ENCODE measurements at regions not wholly inside any gene's neighbourhood (a gene's known extent, or its start where the extent isn't known, plus 50 kb on each side); places are given as distances from the start of the nearest gene placed in this dataset.
A peak's percentile ranks its signal among the peaks of the same experiment; 100 is the strongest.
"Not testable (repeated sequence)": the region's sequence is repeated elsewhere in the genome, so short reads cannot be mapped to it uniquely, and the experiment has no call there.

GRCh38 chr6:9044426-9044825 is 609.1 kb upstream of the SLC35B3 start:
- no peak for DNase-seq

DNA sequence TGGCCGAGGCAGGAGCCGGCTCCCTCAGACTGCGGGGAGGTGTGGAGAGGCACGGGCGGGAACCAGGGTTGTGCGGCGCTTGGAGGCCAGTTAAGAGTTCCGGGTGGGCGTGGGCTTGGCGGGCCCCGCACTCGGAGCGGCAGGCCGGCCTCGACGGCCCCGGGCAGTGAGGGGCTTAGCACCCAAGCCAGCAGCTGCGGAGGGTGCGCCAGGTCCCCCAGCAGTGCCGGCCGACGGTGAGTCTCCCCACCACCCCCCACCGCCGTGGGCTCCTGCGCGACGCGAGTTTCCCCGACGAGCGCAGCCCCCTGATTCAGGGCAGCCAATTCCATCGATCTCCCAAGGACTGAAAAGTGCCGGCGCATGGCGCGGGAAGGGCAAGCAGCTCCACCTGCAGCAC is 605.4 kb upstream of the SLC35B3 start:
- no peak for DNase-seq

GRCh38 chr6:9039258-9039657 is 603.9 kb upstream of the SLC35B3 start:
- no peak for DNase-seq

- no peak for DNase-seq
These were observed 592.7 kb upstream of the SLC35B3 start for GRCh38 chr6:9028086-9028485.

DNA sequence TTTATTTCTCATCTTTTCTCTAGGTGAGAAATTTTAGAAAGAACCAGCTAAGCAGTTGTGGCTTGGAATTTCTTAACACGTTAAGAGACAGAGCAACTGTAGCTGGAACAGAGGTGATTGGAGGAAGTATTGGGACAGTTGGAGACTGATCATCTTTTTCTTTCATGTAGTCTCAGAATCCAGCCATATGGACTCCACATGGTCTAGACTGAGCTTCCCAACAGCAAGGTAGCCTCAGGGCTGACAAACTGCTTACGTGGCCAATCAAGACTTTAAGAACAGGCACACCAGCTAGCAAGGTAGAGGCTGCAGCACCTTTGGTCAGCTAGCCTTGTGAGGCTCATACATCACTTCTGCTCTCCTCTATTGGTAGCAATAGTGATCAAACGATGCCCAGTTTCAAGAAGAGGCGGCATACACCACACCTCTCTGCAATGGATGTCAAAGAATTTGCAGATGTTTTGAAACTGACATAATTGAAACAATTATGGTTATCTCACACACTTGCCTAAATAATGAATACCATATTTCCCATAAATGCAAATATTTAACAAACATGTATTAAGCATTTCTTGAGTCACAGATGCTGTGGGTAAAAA is 590.5 kb upstream of the SLC35B3 start:
- DNase-seq: no peak

- no peak for DNase-seq
These were observed 589.9 kb upstream of the SLC35B3 start for GRCh38 chr6:9025228-9025627.

GRCh38 chr6:9024246-9024645 is 588.9 kb upstream of the SLC35B3 start:
- not testable (repeated sequence) for DNase-seq

DNA sequence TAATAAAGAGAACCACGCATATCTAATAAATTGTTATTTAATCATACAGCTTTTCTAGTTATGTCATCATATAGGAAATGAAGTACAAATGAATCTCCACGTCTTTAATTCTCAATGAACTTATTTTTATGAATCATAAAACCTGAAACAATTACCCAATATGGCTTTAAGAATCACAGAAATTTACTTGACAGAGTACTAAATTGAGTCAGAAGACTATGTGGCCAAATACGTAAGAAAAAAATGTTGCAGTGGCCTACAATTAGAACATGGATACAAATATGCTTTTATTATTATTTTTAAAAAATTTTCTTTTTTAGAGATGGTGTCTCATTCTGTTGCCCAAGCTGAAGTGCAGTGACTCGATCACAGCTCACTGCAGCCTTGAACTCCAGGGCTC is 584.7 kb upstream of the SLC35B3 start:
- no peak for DNase-seq

DNA sequence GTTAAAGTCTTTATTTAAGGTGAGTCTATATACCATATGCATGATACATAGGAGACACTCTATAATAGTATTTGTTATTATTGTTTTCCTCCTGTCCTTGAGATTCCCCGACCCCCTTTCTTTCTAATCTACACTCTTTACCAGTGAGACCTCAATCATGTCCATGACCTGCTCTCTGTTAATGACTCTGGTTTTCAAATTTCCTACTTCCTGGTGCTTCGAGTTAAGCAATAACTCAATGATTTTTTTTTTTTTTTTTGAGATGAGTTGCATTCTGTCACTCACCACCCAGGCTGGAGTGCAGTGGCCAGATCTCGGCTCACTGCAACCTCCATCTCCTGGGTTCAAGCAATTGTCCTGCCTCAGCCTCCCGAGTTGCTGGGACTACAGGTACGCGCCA is 574.6 kb upstream of the SLC35B3 start:
- DNase-seq: no peak

DNA sequence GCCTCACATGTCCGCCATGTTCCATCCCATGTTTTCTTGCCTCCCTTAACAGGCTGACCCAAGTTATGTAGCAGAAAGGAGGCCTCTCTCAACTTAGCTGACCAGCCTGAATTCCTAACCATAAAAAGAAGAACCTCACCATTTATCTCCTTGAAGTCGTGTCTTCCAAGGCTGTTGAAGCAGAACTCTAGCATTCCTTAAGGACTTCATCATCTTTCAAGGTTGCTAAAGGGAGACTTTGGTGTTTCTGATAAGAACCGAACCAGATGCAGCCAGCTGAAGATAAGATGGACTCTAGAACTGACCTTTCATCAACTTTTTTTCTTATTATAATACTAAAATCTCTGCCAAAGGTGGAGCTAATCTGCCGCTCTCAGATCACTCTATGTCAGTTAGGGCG is 571.7 kb upstream of the SLC35B3 start:
- no peak for DNase-seq

DNA sequence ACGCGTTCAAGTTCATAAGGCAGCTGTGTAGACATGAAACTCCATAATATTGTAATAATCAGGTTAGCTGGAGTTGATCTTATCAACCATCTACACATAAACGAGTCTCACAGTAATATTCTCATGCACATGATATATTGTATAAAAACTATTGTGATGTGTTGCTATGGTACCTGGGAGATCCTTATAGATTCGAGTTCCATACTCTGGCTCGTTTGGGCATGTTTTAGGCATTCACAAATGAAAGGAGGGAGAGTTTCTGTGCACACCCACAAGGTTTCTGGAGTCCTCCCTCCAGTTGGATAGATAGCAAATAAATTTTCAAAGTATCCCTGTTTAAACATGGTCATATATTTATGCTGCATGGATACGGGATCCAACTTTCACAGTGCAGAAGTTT is 567.5 kb upstream of the SLC35B3 start:
- no peak for DNase-seq

- DNase-seq: no peak
These were observed 559.8 kb upstream of the SLC35B3 start for GRCh38 chr6:8995156-8995555.

DNA sequence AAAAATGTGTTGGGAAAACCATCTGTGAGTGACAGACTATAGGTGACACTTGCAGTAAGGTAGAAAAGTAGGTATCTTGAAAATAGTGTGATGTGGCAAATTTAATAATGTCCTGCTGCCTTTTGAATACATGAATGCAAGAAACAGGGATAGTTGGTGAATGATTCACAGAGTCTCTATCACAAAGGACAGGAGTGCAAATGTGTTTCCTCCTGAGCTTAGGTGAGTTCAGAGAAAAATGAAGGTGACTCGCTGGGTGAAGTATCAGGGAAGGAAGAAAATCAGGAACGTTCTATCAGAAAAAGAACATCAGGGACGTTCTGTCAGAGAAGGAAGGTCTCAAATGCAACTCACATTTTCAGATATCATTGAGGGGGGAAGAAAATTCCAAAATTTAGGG is 557.8 kb upstream of the SLC35B3 start:
- DNase-seq: no peak

GRCh38 chr6:8991844-8992243 is 556.5 kb upstream of the SLC35B3 start:
- no peak for DNase-seq

DNA sequence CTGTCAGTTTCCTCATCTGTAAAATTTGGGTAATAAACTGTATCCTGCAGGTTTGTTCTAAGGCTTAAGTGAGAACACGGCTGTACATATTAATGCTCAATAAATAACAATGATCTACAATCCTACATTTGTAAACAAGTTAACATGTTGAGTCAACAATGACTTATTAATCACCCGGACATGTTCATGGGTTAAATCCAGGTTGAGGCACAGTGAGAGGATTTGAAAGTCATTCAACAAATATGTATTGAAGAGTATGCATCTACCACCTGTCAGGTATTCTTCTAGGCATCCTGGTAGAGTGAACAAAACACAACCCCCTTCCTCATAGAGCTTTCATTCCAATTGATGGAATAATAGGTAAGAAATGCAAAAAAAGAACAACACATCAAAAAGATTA is 554.7 kb upstream of the SLC35B3 start:
- DNase-seq: no peak

DNA sequence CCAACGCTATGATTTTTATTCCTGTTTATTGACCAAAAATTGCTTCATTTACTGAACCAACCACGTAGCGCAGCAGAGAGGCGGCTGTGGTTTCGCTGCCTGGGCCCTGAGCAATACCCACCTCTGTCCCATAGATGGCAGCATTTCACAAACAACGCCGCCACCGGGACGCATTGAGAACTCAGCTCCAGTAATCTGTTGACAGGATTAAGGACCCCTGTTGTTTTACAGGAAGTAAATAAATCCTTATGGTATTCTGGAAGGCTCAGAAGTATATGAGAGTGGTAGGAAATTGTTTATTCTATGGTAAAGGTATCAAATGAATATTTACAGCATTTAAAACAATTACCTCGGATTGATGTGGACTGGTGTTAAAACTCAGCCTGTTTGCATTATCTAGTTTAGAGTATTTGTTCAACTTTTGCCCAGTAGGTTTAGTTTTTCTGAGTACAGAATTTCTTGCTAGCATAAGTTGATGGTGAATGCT is 547.9 kb upstream of the SLC35B3 start:
- peak; percentile 17 to 42 for DNase-seq

GRCh38 chr6:8982668-8983067 is 547.3 kb upstream of the SLC35B3 start:
- DNase-seq: no peak

DNA sequence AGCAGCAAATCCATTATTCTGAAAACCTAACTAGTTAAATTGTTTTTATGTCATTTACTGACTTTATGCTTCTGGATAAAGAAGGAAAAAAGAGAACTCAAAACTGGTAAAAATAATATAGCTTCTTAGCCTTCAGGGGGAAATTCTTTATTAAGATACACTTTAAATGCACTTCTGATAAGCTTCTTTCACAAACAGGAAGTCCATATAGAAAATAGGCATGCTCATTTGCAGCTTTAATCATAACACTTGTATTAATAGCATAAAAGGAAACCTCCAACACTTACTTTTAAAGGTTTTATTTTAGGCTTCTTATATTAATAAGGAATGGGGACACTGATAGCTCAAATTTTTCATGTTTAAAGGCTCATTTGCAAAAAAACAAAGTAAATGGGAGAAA is 538.0 kb upstream of the SLC35B3 start:
- no peak for DNase-seq

DNA sequence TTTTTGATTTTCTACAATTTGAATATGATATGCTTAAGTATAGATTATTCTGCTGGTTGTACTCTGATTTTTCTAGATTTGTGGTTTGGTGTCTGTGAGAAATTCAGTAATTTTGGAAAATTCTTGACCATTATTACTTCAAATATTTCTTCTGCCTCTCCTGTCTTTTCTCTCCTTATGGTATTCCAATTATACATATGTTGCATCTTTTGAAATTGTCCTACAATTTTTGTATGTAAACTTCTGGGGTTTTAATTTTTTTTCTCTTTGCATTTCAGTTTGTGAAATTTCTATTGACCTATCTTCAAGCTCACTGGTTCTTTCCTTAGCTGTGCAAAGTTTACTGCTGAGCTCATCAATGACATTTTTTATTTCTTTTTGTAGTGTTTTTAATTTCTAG is 534.4 kb upstream of the SLC35B3 start:
- no peak for DNase-seq

DNA sequence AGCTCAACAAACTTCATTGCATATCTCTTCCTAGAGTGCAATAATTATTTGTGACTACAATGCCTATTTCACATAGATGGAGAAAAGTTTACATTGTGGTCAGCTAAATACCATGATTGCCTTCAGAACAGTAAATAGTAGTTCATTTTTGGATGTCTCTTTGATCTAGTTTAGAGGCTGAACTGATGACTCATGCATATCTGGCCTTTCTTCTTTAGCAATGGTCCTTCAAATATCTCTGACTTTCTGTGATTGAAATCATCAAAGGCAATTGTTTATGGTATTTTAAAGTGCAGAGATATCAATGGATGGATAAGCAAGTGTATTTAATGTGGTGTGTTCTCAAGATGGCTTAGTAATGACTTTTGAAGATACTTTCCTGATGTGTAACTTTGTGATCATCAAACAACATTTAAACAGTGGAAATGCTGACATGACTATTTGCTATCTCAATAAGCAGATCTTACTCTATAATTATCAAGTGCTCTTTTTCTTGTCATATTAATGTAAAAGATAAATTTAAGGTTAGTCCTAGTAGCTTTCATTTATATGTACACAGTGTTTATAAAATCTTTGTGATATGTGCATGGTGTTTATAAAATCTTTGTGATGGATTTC is 523.7 kb upstream of the SLC35B3 start:
- DNase-seq: no peak

DNA sequence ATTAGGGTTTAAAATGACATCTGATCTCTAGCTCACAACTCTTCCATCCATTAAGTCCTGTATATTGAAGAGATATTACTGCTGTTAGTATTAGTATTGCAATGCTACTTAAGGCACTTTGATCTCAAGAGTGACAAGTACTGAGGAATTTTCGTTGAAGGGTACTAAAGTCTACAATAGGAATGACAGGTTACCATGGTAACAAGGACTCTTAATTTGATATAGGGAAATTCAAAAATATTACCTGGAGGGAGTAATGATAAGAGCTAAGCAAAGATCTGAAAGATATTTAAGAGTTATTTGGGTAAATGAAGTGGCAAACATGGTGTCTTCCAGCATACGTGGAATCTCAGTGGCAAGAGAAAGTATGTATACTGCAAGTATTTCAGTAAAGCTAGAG is 518.0 kb upstream of the SLC35B3 start:
- DNase-seq: no peak

- no peak for DNase-seq
These were observed 513.4 kb upstream of the SLC35B3 start for GRCh38 chr6:8948733-8949132.

- no peak for DNase-seq
These were observed 512.6 kb upstream of the SLC35B3 start for GRCh38 chr6:8947900-8948299.

- no peak for DNase-seq
These were observed 509.2 kb upstream of the SLC35B3 start for GRCh38 chr6:8944548-8944947.

GRCh38 chr6:8943073-8943472 is 507.7 kb upstream of the SLC35B3 start:
- DNase-seq: no peak

All from stimulated activated CD4-positive, alpha-beta T cell treated with anti-CD3 and anti-CD28 coated beads, Interleukin-4, amount 100 ng/mL, for 4 hours (primary cell).